GM12878 (cell line): ENCODE measurements at regions not wholly inside any gene's neighbourhood (a gene's known extent, or its start where the extent isn't known, plus 50 kb on each side); places are given as distances from the start of the nearest gene placed in this dataset.

Experiments used
- ATAC-seq: fragments of 200-7000 bp; cut with Tn5 transposase; 3 replicates; pipeline ENCODE4 v1.9.1; 2020; ENCODE audit warnings: mild to moderate bottlenecking, moderate library complexity
- BruUV-seq: library from RNA; stranded (reverse); fragments of 400-500 nt; replicated peaks from 2 replicates; lab custom pipeline; 2021; lab: Mats Ljungman, UMichigan
- CTCF ChIA-PET: fragments of 300-600 bp; sonication (Branson Sonifier 250); formaldehyde crosslinking; extraction: SDS; loops from one replicate; lab custom pipeline; 2021; ENCODE audit warnings: inconsistent platforms; lab: Yijun Ruan, JAX
- POLR2A ChIA-PET: fragments of 350-600 bp; formaldehyde crosslinking; extraction: SDS; loops from one replicate; lab custom pipeline; 2021; ENCODE audit warnings: inconsistent platforms; lab: Charles Lee
- RAD21 ChIA-PET: fragments of 300-600 bp; sonication (Branson Sonifier 250); formaldehyde crosslinking; loops from one replicate; lab custom pipeline; 2023; ENCODE audit warnings: antibody characterized with exemption; ENCODE audit not compliant: unreplicated experiment; lab: Charles Lee
- SMC1A ChIA-PET: fragments of 300-600 bp; sonication (Branson Sonifier 250); formaldehyde crosslinking; loops from one replicate; lab custom pipeline; 2023; ENCODE audit not compliant: unreplicated experiment, uncharacterized antibody; lab: Charles Lee
- DNase-seq: peaks from one replicate; pipeline ENCODE4 v3.0.0-alpha.2; 2011; ENCODE audit warnings: low read depth, low spot score
- FAIRE-seq: peaks from 3 replicates; lab custom pipeline; 2011; peaks lifted over from hg19 to GRCh38; lab: Jason Lieb, UNC
- H2AFZ ChIP-seq: 2 replicates; pipeline ENCODE4 v1.6.0; 2011; ENCODE audit warnings: low read depth, low read length, control low read depth; ENCODE audit not compliant: control insufficient read depth
- H3K27ac ChIP-seq: 2 replicates; pipeline ENCODE4 v1.5.1; 2011; ENCODE audit warnings: control low read depth; ENCODE audit not compliant: control insufficient read depth, insufficient read depth
- H3K27me3 ChIP-seq, 2 experiments: replicated peaks in 1 of 2; 2 replicates each; pipeline versions ENCODE4 v1.6.0 to v1.6.1; 2011; ENCODE audit warnings: low read length in 1 of 2; ENCODE audit not compliant: control insufficient read depth in 2 of 2, insufficient read depth in 2 of 2
- H3K36me3 ChIP-seq, 2 experiments: 2 replicates each; pipeline ENCODE4 v1.5.1; 2011; ENCODE audit warnings: low read length in 1 of 2; ENCODE audit not compliant: control insufficient read depth in 2 of 2, insufficient read depth in 2 of 2
- H3K4me1 ChIP-seq: 2 replicates; pipeline ENCODE4 v1.6.1; 2011; ENCODE audit warnings: mild to moderate bottlenecking, low read length, moderate library complexity, mixed read lengths; ENCODE audit not compliant: control insufficient read depth, insufficient read depth
- H3K4me2 ChIP-seq: 2 replicates; pipeline ENCODE4 v1.6.0; 2011; ENCODE audit warnings: control low read depth; ENCODE audit not compliant: control insufficient read depth, insufficient read depth
- H3K4me3 ChIP-seq: fragments of 200-600 bp; sonication (generic); 2 replicates; pipeline ENCODE4 v1.5.1; 2016
- H3K79me2 ChIP-seq: 2 replicates; pipeline ENCODE4 v1.6.0; 2011; ENCODE audit warnings: low read length; ENCODE audit not compliant: control insufficient read depth, insufficient read depth
- H3K9ac ChIP-seq: 2 replicates; pipeline ENCODE4 v1.8.0; 2011; ENCODE audit warnings: low read length, control low read depth, mixed read lengths; ENCODE audit not compliant: control insufficient read depth, insufficient read depth
- H3K9me3 ChIP-seq: replicated peaks from 3 replicates; pipeline ENCODE4 v1.5.1; 2011; ENCODE audit warnings: mild to moderate bottlenecking, low read length; ENCODE audit not compliant: control insufficient read depth, insufficient read depth
- H4K20me1 ChIP-seq: 2 replicates; pipeline ENCODE4 v1.6.0; 2011; ENCODE audit not compliant: control insufficient read depth, insufficient read depth
- ESRRA ChIP-seq: IDR thresholded peaks from 2 replicates; pipeline ENCODE4 v1.6.1; 2012; ENCODE audit warnings: mild to moderate bottlenecking, low read length, improper control_type of control experiment
- HCFC1 ChIP-seq: fragments of 150-350 bp; IDR thresholded peaks from 2 replicates; pipeline ENCODE4 v1.6.1; 2014; ENCODE audit warnings: low read length
- HDAC6 ChIP-seq: fragments of 200-600 bp; sonication (generic); IDR thresholded peaks from one replicate; pipeline ENCODE4 v1.8.0; 2017; ENCODE audit warnings: antibody characterized with exemption; ENCODE audit not compliant: unreplicated experiment
- PAX5 ChIP-seq: IDR thresholded peaks from 2 replicates; pipeline ENCODE4 v1.6.1; 2011; ENCODE audit warnings: low read depth, low read length, borderline replicate concordance
- PKNOX1 ChIP-seq: fragments of 450-650 bp; IDR thresholded peaks from 2 replicates; pipeline ENCODE4 v1.6.1; 2016; ENCODE audit warnings: mild to moderate bottlenecking
- RELA ChIP-seq: fragments of 450-650 bp; IDR thresholded peaks from 2 replicates; pipeline ENCODE4 v1.8.0; 2014; ENCODE audit warnings: borderline replicate concordance; ENCODE audit not compliant: partially characterized antibody
- SMC3 ChIP-seq: IDR thresholded peaks from 2 replicates; pipeline ENCODE4 v1.6.1; 2011; ENCODE audit warnings: low read length, improper control_type of control experiment, borderline replicate concordance
- TCF3 ChIP-seq: IDR thresholded peaks from 2 replicates; pipeline ENCODE4 v1.6.1; 2012; ENCODE audit warnings: low read depth, mild to moderate bottlenecking, low read length, borderline replicate concordance; ENCODE audit not compliant: insufficient read depth
- TCF7 ChIP-seq: IDR thresholded peaks from 2 replicates; pipeline ENCODE4 v1.6.1; 2014; ENCODE audit warnings: antibody characterized with exemption, borderline replicate concordance
- USF1 ChIP-seq: IDR thresholded peaks from 2 replicates; pipeline ENCODE4 v1.6.1; 2011; ENCODE audit warnings: borderline replicate concordance, low read depth, mild to moderate bottlenecking, moderate library complexity, mixed read lengths, low read length; ENCODE audit not compliant: insufficient read depth; ENCODE audit errors: extremely low read length
- USF2 ChIP-seq: IDR thresholded peaks from 2 replicates; pipeline ENCODE4 v1.6.1; 2011; ENCODE audit warnings: low read depth, low read length, improper control_type of control experiment, borderline replicate concordance
- ZNF384 ChIP-seq: IDR thresholded peaks from 2 replicates; pipeline ENCODE4 v1.6.1; 2012; ENCODE audit warnings: low read depth, mild to moderate bottlenecking, low read length, improper control_type of control experiment, borderline replicate concordance
- WGBS: methylation state at CpG from one replicate; pipeline ENCODE4 v1.1.6; 2016; ENCODE audit warnings: low lambda C conversion rate; ENCODE audit not compliant: insufficient replicate concordance, insufficient coverage; ENCODE audit errors: missing lambda C conversion rate; 5-methylcytosine and 5-hydroxymethylcytosine counted together
- in situ Hi-C: fragments of 300-500 bp; cut with MboI; formaldehyde crosslinking; loops from 9 replicates; pipeline ENCODE4 v1.14.3; 2018; ENCODE audit warnings: mixed read lengths
- intact Hi-C: fragments of 100-400 bp; cut with micrococcal nuclease; formaldehyde crosslinking; loops from one replicate; pipeline ENCODE4 v1.14.2; 2022; ENCODE audit not compliant: unreplicated experiment
- TF ChIP-seq, protein P1 (sequence below): fragments of 150-350 bp; IDR thresholded peaks from 2 replicates; pipeline ENCODE4 v1.6.1; 2014; ENCODE audit warnings: mild to moderate bottlenecking, low read depth, low read length

GRCh38 chr20:39607141-39607540, 645.0 kb downstream of the DHX35 start (continued):
- TF ChIP-seq TCF7 (no peak), HCFC1 (no peak)

GRCh38 chr20:39605908-39606307, 643.8 kb downstream of the DHX35 start:
- intact Hi-C loops, result no loop called here
- no peak overlapping the region for H3K9ac ChIP-seq
- no peaks in the 10 kb centered on the region for H3K36me3 ChIP-seq
- no peak overlapping the region for H2AFZ ChIP-seq
- no peak for TF ChIP-seq SMC3
- ATAC-seq (no peak), DNase-seq (no peak), FAIRE-seq (no peak)
- ChIA-PET POLR2A (no interaction called here), RAD21 (no interaction called here), CTCF (no interaction called here), SMC1A (no interaction called here)
- H3K4me2 ChIP-seq, result no peak overlapping the region
- H4K20me1 ChIP-seq, result no peaks in the 10 kb centered on the region
- H3K4me1 ChIP-seq, result no peaks in the 10 kb centered on the region
- no peak overlapping the region for H3K27ac ChIP-seq
- H3K79me2 ChIP-seq, result no peaks in the 10 kb centered on the region
- no TSS peak for BruUV-seq
- no peaks in the 10 kb centered on the region for H3K9me3 ChIP-seq
- H3K27me3 ChIP-seq, result no peaks in the 10 kb centered on the region
- in situ Hi-C loops, result no loop called here
- WGBS, result 20% methylated on average over 3 of the region's 3 CpGs
- no peak overlapping the region for H3K4me3 ChIP-seq

- H3K4me3 ChIP-seq, result no peak overlapping the region
- H3K79me2 ChIP-seq, result no peaks in the 10 kb centered on the region
- H3K9ac ChIP-seq, result no peak overlapping the region
- 32% methylated on average over 2 of the region's 2 CpGs for WGBS
- H3K4me2 ChIP-seq, result no peak overlapping the region
- ChIA-PET RAD21 (no interaction called here), CTCF (no interaction called here), SMC1A (no interaction called here), POLR2A (no interaction called here)
- FAIRE-seq, result no peak
- no peak overlapping the region for H2AFZ ChIP-seq
- no peaks in the 10 kb centered on the region for H3K9me3 ChIP-seq
- in situ Hi-C loops (no loop called here), intact Hi-C loops (no loop called here)
- ATAC-seq, result no peak
- H3K36me3 ChIP-seq, result no peaks in the 10 kb centered on the region
- H3K27ac ChIP-seq, result no peak overlapping the region
- BruUV-seq, result no TSS peak
- no peaks in the 10 kb centered on the region for H3K27me3 ChIP-seq
- H3K4me1 ChIP-seq, result no peaks in the 10 kb centered on the region
- no peak for DNase-seq
- H4K20me1 ChIP-seq, result no peaks in the 10 kb centered on the region
- TF ChIP-seq TCF3, result no peak
- TF ChIP-seq PAX5, result no peak
- no peak for TF ChIP-seq ESRRA
- no peak for TF ChIP-seq USF1
- no peak for TF ChIP-seq RELA
- no peak for TF ChIP-seq HDAC6
- TF ChIP-seq, protein P1, sequence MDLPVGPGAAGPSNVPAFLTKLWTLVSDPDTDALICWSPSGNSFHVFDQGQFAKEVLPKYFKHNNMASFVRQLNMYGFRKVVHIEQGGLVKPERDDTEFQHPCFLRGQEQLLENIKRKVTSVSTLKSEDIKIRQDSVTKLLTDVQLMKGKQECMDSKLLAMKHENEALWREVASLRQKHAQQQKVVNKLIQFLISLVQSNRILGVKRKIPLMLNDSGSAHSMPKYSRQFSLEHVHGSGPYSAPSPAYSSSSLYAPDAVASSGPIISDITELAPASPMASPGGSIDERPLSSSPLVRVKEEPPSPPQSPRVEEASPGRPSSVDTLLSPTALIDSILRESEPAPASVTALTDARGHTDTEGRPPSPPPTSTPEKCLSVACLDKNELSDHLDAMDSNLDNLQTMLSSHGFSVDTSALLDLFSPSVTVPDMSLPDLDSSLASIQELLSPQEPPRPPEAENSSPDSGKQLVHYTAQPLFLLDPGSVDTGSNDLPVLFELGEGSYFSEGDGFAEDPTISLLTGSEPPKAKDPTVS, result no peak
- no peak for TF ChIP-seq ZNF384
- no peak for TF ChIP-seq PKNOX1
- TF ChIP-seq USF2, result no peak
These were observed 643.2 kb downstream of the DHX35 start for GRCh38 chr20:39605361-39605760.
